Right lobe of liver (tissue), 4 donors: ENCODE measurements at regions not wholly inside any gene's neighbourhood (a gene's known extent, or its start where the extent isn't known, plus 50 kb on each side); places are given as distances from the start of the nearest gene placed in this dataset.

Experiments used
- CTCF ChIP-seq, 4 donors: fragments of 200-600 bp in 3 of 4; fragments of 450-650 bp in 1 of 4; IDR thresholded peaks; one replicate each; pipeline versions ENCODE4 v1.5.1 to v1.8.0; 2016 to 2022; ENCODE audit warnings: antibody characterized with exemption in 4 of 4, mild to moderate bottlenecking in 2 of 4
- POLR2A ChIP-seq: fragments of 450-650 bp; IDR thresholded peaks from one replicate; pipeline ENCODE4 v1.6.1; 2017; ENCODE audit warnings: antibody characterized with exemption, mild to moderate bottlenecking
- donor health status: DM: no; HTN: no; CAD: no.
- donor health status: DM: no; HTN: no; CAD: no.
- donor health status: DM: no; HTN: yes; CAD: no.

GRCh38 chr9:87792831-87793288, 66.9 kb downstream of the CTSL start:
- peak in 1 of 4 donors; percentile 15 for TF ChIP-seq CTCF (IDR thresholded peaks at IDR 0.05)
- TF ChIP-seq POLR2A = no peak
